SU-DHL-6 (cell line): ENCODE measurements at regions not wholly inside any gene's neighbourhood (a gene's known extent, or its start where the extent isn't known, plus 50 kb on each side); places are given as distances from the start of the nearest gene placed in this dataset.

Experiments used
- H2AFZ ChIP-seq: fragments of 200-600 bp; sonication (generic); 2 replicates; pipeline ENCODE4 v1.6.1; 2014; ENCODE audit warnings: low read depth, mild to moderate bottlenecking, moderate library complexity, mixed read lengths, antibody characterized with exemption, low read length; ENCODE audit not compliant: severe bottlenecking
- H3F3A ChIP-seq: fragments of 200-600 bp; shearing (Covaris generic); 2 replicates; pipeline ENCODE4 v1.6.0; 2016; ENCODE audit warnings: antibody characterized with exemption, mild to moderate bottlenecking; ENCODE audit not compliant: insufficient read depth
- H3K27ac ChIP-seq: fragments of 200-600 bp; sonication (generic); 2 replicates; pipeline ENCODE4 v1.5.1; 2016; ENCODE audit warnings: low read depth, mild to moderate bottlenecking, low read length, moderate library complexity, mixed read lengths
- H3K27me3 ChIP-seq: fragments of 200-600 bp; sonication (generic), shearing (Covaris generic); 2 replicates; pipeline ENCODE4 v1.6.0; 2014; ENCODE audit warnings: mild to moderate bottlenecking, low read length
- H3K36me3 ChIP-seq: fragments of 200-600 bp; sonication (generic); 2 replicates; pipeline ENCODE4 v1.6.1; 2014; ENCODE audit warnings: mild to moderate bottlenecking, low read length, mixed read lengths
- H3K4me2 ChIP-seq: fragments of 300-600, 200-600 bp; shearing (Covaris generic), sonication (generic); 2 replicates; pipeline ENCODE4 v1.6.0; 2014; ENCODE audit warnings: low read length, low read depth, mild to moderate bottlenecking; ENCODE audit not compliant: poor library complexity, severe bottlenecking
- H3K4me3 ChIP-seq: fragments of 200-600 bp; sonication (generic); 2 replicates; pipeline ENCODE4 v1.5.1; 2014; ENCODE audit warnings: antibody characterized with exemption, low read length, mild to moderate bottlenecking, mixed read lengths; ENCODE audit not compliant: insufficient read depth, poor library complexity, severe bottlenecking
- H3K79me2 ChIP-seq: fragments of 200-600 bp; sonication (generic); 2 replicates; pipeline ENCODE4 v1.6.1; 2014; ENCODE audit warnings: mild to moderate bottlenecking, low read length, moderate library complexity; ENCODE audit not compliant: insufficient read depth
- H3K9ac ChIP-seq: fragments of 200-600 bp; sonication (generic); 2 replicates; pipeline ENCODE4 v1.7.0; 2014; ENCODE audit warnings: mild to moderate bottlenecking, low read length
- H3K9me2 ChIP-seq: fragments of 200-600 bp; sonication (generic); replicated peaks from 2 replicates; pipeline ENCODE4 v1.6.1; 2014; ENCODE audit warnings: low read length; ENCODE audit not compliant: insufficient read depth
- H3K9me3 ChIP-seq: fragments of 200-600 bp; sonication (generic); 2 replicates; pipeline ENCODE4 v1.6.1; 2014; ENCODE audit warnings: low read length, mixed read lengths; ENCODE audit not compliant: insufficient read depth
- H4K20me1 ChIP-seq: fragments of 200-600 bp; sonication (generic); 2 replicates; pipeline ENCODE4 v1.6.1; 2014; ENCODE audit warnings: low read depth, mild to moderate bottlenecking, antibody characterized with exemption, low read length, moderate library complexity, mixed read lengths
- EZH2phosphoT487 ChIP-seq: fragments of 200-600 bp; sonication (generic), shearing (Covaris generic); conservative IDR thresholded peaks from 2 replicates; pipeline ENCODE4 v1.6.1; 2018; ENCODE audit warnings: mild to moderate bottlenecking, antibody characterized with exemption, low read length, moderate library complexity, mixed read lengths
- TF ChIP-seq, protein P1 (sequence below): fragments of 200-600 bp; sonication (generic); IDR thresholded peaks from one replicate; pipeline ENCODE4 v1.5.1; 2017; ENCODE audit warnings: antibody characterized with exemption, mild to moderate bottlenecking, low read length, moderate library complexity; ENCODE audit not compliant: insufficient read depth, poor library complexity, severe bottlenecking

DNA sequence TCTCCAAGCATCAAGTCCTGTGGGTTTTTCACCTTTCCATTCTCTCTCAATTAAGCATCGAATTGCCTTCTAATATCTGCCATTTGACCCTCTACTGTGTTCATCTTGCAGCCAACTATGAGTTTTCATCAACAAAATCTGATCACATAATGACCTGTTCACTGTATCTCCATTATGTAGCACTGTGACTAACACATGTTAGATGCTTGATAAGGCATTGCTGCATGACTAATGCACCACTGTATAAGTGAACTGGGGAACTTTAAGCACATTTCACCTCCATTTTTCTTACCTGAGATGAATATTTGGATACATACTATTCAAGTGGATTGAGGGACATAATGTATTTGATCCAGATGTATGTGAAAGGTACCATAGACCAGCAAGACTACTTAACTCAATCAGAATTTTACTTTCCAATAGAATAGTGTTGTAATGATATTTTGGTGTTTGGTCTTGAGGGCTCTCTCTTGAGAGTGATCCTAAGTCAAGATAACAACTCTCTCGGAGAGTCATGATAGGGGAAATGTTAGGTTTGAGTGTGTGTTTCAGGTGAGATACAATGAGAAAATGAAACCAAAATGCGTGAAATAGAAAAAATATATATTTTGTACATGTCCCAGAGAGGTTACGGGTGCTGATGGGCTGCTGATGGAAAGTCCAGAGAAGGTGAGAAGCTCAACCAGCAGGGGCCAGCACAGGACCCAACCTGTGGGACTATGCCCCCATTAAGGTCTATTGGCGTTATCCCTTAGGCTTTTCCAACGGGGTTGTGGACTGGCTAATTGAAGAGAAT is 60.2 kb upstream of the HS3ST1 start:
- no peaks in the 10 kb centered on the region for H3K36me3 ChIP-seq
- H3K27me3 ChIP-seq = no peaks in the 10 kb centered on the region
- H3K4me3 ChIP-seq = no peak overlapping the region
- TF ChIP-seq, protein P1, sequence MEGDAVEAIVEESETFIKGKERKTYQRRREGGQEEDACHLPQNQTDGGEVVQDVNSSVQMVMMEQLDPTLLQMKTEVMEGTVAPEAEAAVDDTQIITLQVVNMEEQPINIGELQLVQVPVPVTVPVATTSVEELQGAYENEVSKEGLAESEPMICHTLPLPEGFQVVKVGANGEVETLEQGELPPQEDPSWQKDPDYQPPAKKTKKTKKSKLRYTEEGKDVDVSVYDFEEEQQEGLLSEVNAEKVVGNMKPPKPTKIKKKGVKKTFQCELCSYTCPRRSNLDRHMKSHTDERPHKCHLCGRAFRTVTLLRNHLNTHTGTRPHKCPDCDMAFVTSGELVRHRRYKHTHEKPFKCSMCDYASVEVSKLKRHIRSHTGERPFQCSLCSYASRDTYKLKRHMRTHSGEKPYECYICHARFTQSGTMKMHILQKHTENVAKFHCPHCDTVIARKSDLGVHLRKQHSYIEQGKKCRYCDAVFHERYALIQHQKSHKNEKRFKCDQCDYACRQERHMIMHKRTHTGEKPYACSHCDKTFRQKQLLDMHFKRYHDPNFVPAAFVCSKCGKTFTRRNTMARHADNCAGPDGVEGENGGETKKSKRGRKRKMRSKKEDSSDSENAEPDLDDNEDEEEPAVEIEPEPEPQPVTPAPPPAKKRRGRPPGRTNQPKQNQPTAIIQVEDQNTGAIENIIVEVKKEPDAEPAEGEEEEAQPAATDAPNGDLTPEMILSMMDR = no peak
- TF ChIP-seq EZH2phosphoT487 = no peak
- H3K4me2 ChIP-seq = no peak overlapping the region
- no peak overlapping the region for H3K27ac ChIP-seq
- no peaks in the 10 kb centered on the region for H4K20me1 ChIP-seq
- no peaks in the 10 kb centered on the region for H3K9me3 ChIP-seq
- H3F3A ChIP-seq = no peaks in the 10 kb centered on the region
- H2AFZ ChIP-seq = no peak overlapping the region
- H3K79me2 ChIP-seq = no peaks in the 10 kb centered on the region
- H3K9ac ChIP-seq = no peak overlapping the region
- no peaks in the 10 kb centered on the region for H3K9me2 ChIP-seq

DNA sequence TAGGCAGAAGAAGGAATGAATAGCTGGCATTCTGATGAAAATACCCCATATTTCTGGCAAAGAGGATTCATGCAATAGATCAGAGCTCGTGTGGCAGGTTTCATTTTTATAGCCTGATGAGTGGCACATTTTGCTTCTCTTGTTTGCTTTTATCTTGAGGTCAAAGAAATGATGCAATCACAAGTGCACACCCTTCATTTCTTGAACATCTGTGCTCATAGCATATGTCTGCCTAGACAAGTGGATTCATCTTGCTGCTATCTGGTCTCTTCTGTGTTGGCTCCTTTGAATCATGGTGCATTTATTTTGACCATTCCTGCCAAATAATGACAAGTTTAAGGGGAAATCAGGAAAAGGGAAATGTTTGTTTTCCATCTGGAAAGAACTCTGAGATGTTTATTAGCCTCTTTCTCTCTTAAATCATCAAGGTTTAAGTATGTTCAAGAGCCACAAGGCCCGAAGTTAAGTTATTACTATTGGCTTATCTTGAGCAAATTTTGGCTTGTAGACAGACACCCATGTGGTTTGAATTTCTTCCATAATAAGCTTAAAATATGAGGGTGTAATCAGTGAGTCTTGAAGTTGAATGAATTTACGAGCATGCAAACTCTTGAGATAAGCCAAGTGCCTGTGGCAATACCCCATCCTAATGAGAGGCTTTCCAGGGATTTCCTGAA is 59.3 kb upstream of the HS3ST1 start:
- H3K27me3 ChIP-seq = no peaks in the 10 kb centered on the region
- no peak overlapping the region for H3K9ac ChIP-seq
- no peaks in the 10 kb centered on the region for H3K9me2 ChIP-seq
- no peak overlapping the region for H3K4me3 ChIP-seq
- H3F3A ChIP-seq = no peaks in the 10 kb centered on the region
- no peaks in the 10 kb centered on the region for H3K9me3 ChIP-seq
- no peaks in the 10 kb centered on the region for H4K20me1 ChIP-seq
- TF ChIP-seq, protein P1 = no peak
- no peak for TF ChIP-seq EZH2phosphoT487
- H3K36me3 ChIP-seq = no peaks in the 10 kb centered on the region
- H3K4me2 ChIP-seq = no peak overlapping the region
- H3K79me2 ChIP-seq = no peaks in the 10 kb centered on the region
- H3K27ac ChIP-seq = no peak overlapping the region
- H2AFZ ChIP-seq = no peak overlapping the region

DNA sequence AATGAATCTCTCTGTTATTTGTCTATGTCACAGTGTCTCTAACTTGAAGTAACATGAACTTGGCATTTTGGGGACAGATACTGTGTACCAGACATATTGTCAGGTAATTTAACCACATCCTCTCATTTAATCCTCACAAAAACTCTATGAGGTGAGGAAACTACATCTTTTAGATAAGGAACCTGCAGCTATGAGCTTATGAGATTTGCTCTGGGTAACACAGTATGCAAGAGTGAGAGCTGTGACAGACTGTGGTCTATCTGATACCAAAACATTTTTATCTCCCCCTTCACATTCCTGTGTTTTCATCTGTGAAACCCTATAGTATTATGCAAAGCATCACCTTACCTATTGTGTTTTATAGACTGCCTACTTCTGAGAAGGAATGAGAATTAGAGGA is 58.4 kb upstream of the HS3ST1 start:
- no peaks in the 10 kb centered on the region for H3K36me3 ChIP-seq
- H4K20me1 ChIP-seq = no peaks in the 10 kb centered on the region
- no peak overlapping the region for H3K4me2 ChIP-seq
- no peak overlapping the region for H3K4me3 ChIP-seq
- no peaks in the 10 kb centered on the region for H3K79me2 ChIP-seq
- H3K9me3 ChIP-seq = no peaks in the 10 kb centered on the region
- H3K9me2 ChIP-seq = no peaks in the 10 kb centered on the region
- no peak overlapping the region for H3K27ac ChIP-seq
- no peaks in the 10 kb centered on the region for H3K27me3 ChIP-seq
- H3K9ac ChIP-seq = no peak overlapping the region
- TF ChIP-seq, protein P1 = no peak
- no peak for TF ChIP-seq EZH2phosphoT487
- no peaks in the 10 kb centered on the region for H3F3A ChIP-seq
- no peak overlapping the region for H2AFZ ChIP-seq
